ENCODE measurements at regions not wholly inside any gene's neighbourhood (a gene's known extent, or its start where the extent isn't known, plus 50 kb on each side); places are given as distances from the start of the nearest gene placed in this dataset.
A peak's percentile ranks its signal among the peaks of the same experiment; 100 is the strongest.
"Not testable (repeated sequence)": the region's sequence is repeated elsewhere in the genome, so short reads cannot be mapped to it uniquely, and the experiment has no call there.

GRCh38 chr9:71604197-71605063 lies 163.9 kb downstream of the CEMIP2 start:
- TF ChIP-seq EZH2 (IDR thresholded peaks at IDR 0.05) (no peak), EZH2phosphoT487 (IDR thresholded peaks at IDR 0.05) (no peak), CTCF (IDR thresholded peaks at IDR 0.05) (peak; percentile 97)
- H3K9me3 ChIP-seq (ENCODE audit: low read depth) = no peaks in the 10 kb centered on the region
- no peak overlapping the region for H3K27ac ChIP-seq
- no peaks in the 10 kb centered on the region for H3K27me3 ChIP-seq
- H3K36me3 ChIP-seq = no peaks in the 10 kb centered on the region
- H3K36me3 Mint-ChIP-seq = no peaks in the 10 kb centered on the region
- no peak overlapping the region for H3K4me2 ChIP-seq
- peaks cover 5% of the 10 kb centered on the region for H3F3A ChIP-seq (ENCODE audit: low read depth)
- H4K20me1 ChIP-seq (ENCODE audit: low read depth) = no peaks in the 10 kb centered on the region
- no peaks in the 10 kb centered on the region for H3K79me2 ChIP-seq (ENCODE audit: low read depth)
- no peak overlapping the region for H2AFZ ChIP-seq (replicated peaks)
- peaks cover 6% of the 10 kb centered on the region for H3K9me3 Mint-ChIP-seq
- H3K4me1 ChIP-seq = peaks cover 9% of the 10 kb centered on the region
- H3K4me3 Mint-ChIP-seq = no peak overlapping the region
- peaks cover 2% of the 10 kb centered on the region for H3K27me3 Mint-ChIP-seq (ENCODE audit: insufficient read depth, low read depth)
- peak; percentile 87 for DNase-seq (ENCODE audit: low spot score)
- no peak overlapping the region for H3K4me3 ChIP-seq
- no peak overlapping the region for H3K27ac Mint-ChIP-seq
- H3K4me1 Mint-ChIP-seq = peaks cover 2% of the 10 kb centered on the region
- no peak overlapping the region for H3K9ac ChIP-seq

DNA sequence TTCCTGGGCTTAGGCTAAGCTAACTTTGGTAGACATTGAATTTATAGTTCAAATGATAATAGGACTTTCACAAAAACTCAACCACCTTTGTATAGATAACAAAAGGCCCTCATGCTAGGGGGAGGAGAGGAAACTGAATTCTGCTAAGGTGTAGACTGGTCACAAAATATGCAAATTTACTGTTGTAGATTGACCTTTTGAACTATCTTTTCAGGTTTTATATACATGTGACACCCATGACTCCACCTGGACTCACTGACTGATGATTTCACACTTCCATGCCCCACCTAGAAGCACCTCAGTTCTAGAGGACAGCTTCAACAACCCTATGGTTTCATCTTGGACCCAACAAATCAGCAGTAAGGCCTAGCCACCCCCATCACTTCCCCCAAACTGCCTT lies 165.7 kb downstream of the CEMIP2 start:
- no peaks in the 10 kb centered on the region for H3K36me3 Mint-ChIP-seq

GRCh38 chr9:71595762-71596161 lies 172.6 kb downstream of the CEMIP2 start:
- not testable (repeated sequence) for H3K4me1 Mint-ChIP-seq; H3K4me3 Mint-ChIP-seq; H3K27ac ChIP-seq; DNase-seq (ENCODE audit: low spot score); H3K9me3 ChIP-seq (ENCODE audit: low read depth); H3K27me3 Mint-ChIP-seq (ENCODE audit: insufficient read depth, low read depth); H3K9ac ChIP-seq; H4K20me1 ChIP-seq (ENCODE audit: low read depth); H3K27me3 ChIP-seq; H3K36me3 ChIP-seq; H3K36me3 Mint-ChIP-seq; H3K79me2 ChIP-seq (ENCODE audit: low read depth); H3K27ac Mint-ChIP-seq; H2AFZ ChIP-seq (replicated peaks); H3K4me1 ChIP-seq; H3K4me3 ChIP-seq; H3K4me2 ChIP-seq; H3F3A ChIP-seq (ENCODE audit: low read depth)
- peaks cover 18% of the 10 kb centered on the region for H3K9me3 Mint-ChIP-seq

More for the DNA sequence above, 165.7 kb downstream of the CEMIP2 start:
- Histone ChIP-seq H3K9me3 (ENCODE audit: low read depth) (no peaks in the 10 kb centered on the region), H3K4me2 (no peak overlapping the region), H3K4me3 (no peak overlapping the region), H4K20me1 (ENCODE audit: low read depth) (no peaks in the 10 kb centered on the region), H3K36me3 (no peaks in the 10 kb centered on the region), H3K9ac (no peak overlapping the region), H3K27me3 (no peaks in the 10 kb centered on the region), H3F3A (ENCODE audit: low read depth) (no peaks in the 10 kb centered on the region), H3K79me2 (ENCODE audit: low read depth) (no peaks in the 10 kb centered on the region), H3K27ac (no peak overlapping the region), H2AFZ (replicated peaks) (no peak overlapping the region), H3K4me1 (no peaks in the 10 kb centered on the region)
- no peak for DNase-seq (ENCODE audit: low spot score)
- H3K9me3 Mint-ChIP-seq = peaks cover 14% of the 10 kb centered on the region
- H3K4me3 Mint-ChIP-seq = no peak overlapping the region
- H3K27me3 Mint-ChIP-seq (ENCODE audit: insufficient read depth, low read depth) = peaks cover 2% of the 10 kb centered on the region
- no peak overlapping the region for H3K27ac Mint-ChIP-seq
- no peaks in the 10 kb centered on the region for H3K4me1 Mint-ChIP-seq
- no peak for TF ChIP-seq EZH2 (IDR thresholded peaks at IDR 0.05)
- TF ChIP-seq CTCF (IDR thresholded peaks at IDR 0.05) = no peak
- TF ChIP-seq EZH2phosphoT487 (IDR thresholded peaks at IDR 0.05) = no peak

DNA sequence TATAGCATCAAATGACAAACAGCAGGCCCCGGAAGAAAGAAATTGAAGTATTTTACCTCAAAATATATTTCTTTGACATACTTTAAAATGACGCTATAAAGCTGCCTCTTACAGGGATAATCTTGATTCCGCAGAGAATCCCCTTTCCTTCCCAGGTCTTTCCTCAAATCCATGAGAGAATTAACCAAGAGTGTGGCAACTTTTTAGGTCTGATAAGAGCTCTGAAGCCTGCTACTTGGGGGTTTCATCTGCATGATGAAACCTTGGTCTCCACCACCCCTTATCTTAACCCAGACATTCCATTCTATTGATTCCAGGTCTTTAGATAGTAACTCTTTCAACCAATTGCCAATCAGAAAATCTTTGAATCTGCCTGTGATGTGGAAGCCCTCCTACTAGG lies 173.8 kb downstream of the CEMIP2 start:
- no peaks in the 10 kb centered on the region for H3K9me3 ChIP-seq (ENCODE audit: low read depth)
- H3K4me2 ChIP-seq = no peak overlapping the region
- no peak overlapping the region for H2AFZ ChIP-seq (replicated peaks)
- H3K27me3 ChIP-seq = no peaks in the 10 kb centered on the region
- Mint-ChIP-seq H3K36me3 (no peaks in the 10 kb centered on the region), H3K27me3 (ENCODE audit: insufficient read depth, low read depth) (peaks cover 6% of the 10 kb centered on the region), H3K27ac (no peak overlapping the region), H3K9me3 (peaks cover 14% of the 10 kb centered on the region), H3K4me1 (no peaks in the 10 kb centered on the region), H3K4me3 (no peak overlapping the region)
- no peaks in the 10 kb centered on the region for H3K4me1 ChIP-seq
- no peaks in the 10 kb centered on the region for H4K20me1 ChIP-seq (ENCODE audit: low read depth)
- TF ChIP-seq EZH2 (IDR thresholded peaks at IDR 0.05) (no peak), EZH2phosphoT487 (IDR thresholded peaks at IDR 0.05) (no peak), CTCF (IDR thresholded peaks at IDR 0.05) (no peak)
- no peak overlapping the region for H3K4me3 ChIP-seq
- H3K9ac ChIP-seq = no peak overlapping the region
- H3F3A ChIP-seq (ENCODE audit: low read depth) = no peaks in the 10 kb centered on the region
- H3K27ac ChIP-seq = no peak overlapping the region
- DNase-seq (ENCODE audit: low spot score) = no peak
- no peaks in the 10 kb centered on the region for H3K36me3 ChIP-seq
- H3K79me2 ChIP-seq (ENCODE audit: low read depth) = no peaks in the 10 kb centered on the region
